ENCODE measurements at regions not wholly inside any gene's neighbourhood (a gene's known extent, or its start where the extent isn't known, plus 50 kb on each side); places are given as distances from the start of the nearest gene placed in this dataset.

- H3K36me3 ChIP-seq (ENCODE audit: insufficient read depth), result no peaks in the 10 kb centered on the region
- no peak overlapping the region for H3K27ac Mint-ChIP-seq
- H3K27me3 Mint-ChIP-seq (ENCODE audit: insufficient read depth, low read depth, poor library complexity), result peaks cover 3% of the 10 kb centered on the region
- no peaks in the 10 kb centered on the region for H3K79me2 ChIP-seq (replicated peaks; ENCODE audit: insufficient read depth)
- no peak for TF ChIP-seq NANOG (IDR thresholded peaks at IDR 0.05; ENCODE audit: borderline replicate concordance)
- no peak for TF ChIP-seq ETS1 (IDR thresholded peaks at IDR 0.05)
- TF ChIP-seq REST (IDR thresholded peaks at IDR 0.05; ENCODE audit: unreplicated experiment), result no peak
- TF ChIP-seq JUNB (IDR thresholded peaks at IDR 0.05; ENCODE audit: unreplicated experiment), result no peak
- no peak for TF ChIP-seq EZH2phosphoT487 (IDR thresholded peaks at IDR 0.05; ENCODE audit: unreplicated experiment)
- no peak for TF ChIP-seq STAT1 (IDR thresholded peaks at IDR 0.05; ENCODE audit: unreplicated experiment)
- no peak for TF ChIP-seq EZH2 (IDR thresholded peaks at IDR 0.05; ENCODE audit: low read depth, unreplicated experiment)
- TF ChIP-seq ZNF331 (CRISPR knock-in tag; IDR thresholded peaks at IDR 0.05; ENCODE audit: low read depth), result no peak
- TF ChIP-seq POLR2AphosphoS5 (IDR thresholded peaks at IDR 0.05; ENCODE audit: low read depth), result no peak
- no peak for TF ChIP-seq ZNF462 (CRISPR knock-in tag; IDR thresholded peaks at IDR 0.05)
- TF ChIP-seq CTCF (conservative IDR thresholded peaks at IDR 0.05; ENCODE audit: low read depth in 2 of 2), result no peak
- TF ChIP-seq CREB1 (CRISPR knock-in tag; IDR thresholded peaks at IDR 0.05; ENCODE audit: low read depth), result no peak
- TF ChIP-seq ZNF114 (CRISPR knock-in tag; IDR thresholded peaks at IDR 0.05), result no peak
- H3K4me3 Mint-ChIP-seq, result no peak overlapping the region
- H3K27me3 ChIP-seq (ENCODE audit: insufficient read depth), result no peaks in the 10 kb centered on the region
- DNase-seq (ENCODE audit: low spot score), result no peak
- H3K4me1 ChIP-seq (ENCODE audit: insufficient read depth), result no peaks in the 10 kb centered on the region
- no peak for ATAC-seq
- no peaks in the 10 kb centered on the region for H3F3A ChIP-seq (replicated peaks; ENCODE audit: low read depth)
- H3K4me2 ChIP-seq, result no peak overlapping the region
- no peak overlapping the region for H3K4me3 ChIP-seq
- no peaks in the 10 kb centered on the region for H3K9me2 ChIP-seq (ENCODE audit: insufficient read depth)
- no peaks in the 10 kb centered on the region; the same call in 2 of the 3 replicates for H3K36me3 Mint-ChIP-seq (ENCODE audit: low read depth)
- H2AFZ ChIP-seq, result no peak overlapping the region
- no peaks in the 10 kb centered on the region for H4K20me1 ChIP-seq (replicated peaks; ENCODE audit: insufficient read depth)
- no peak overlapping the region for H3K27ac ChIP-seq (ENCODE audit: low read depth)
- no peaks in the 10 kb centered on the region; the same call in 2 of the 3 replicates for H3K4me1 Mint-ChIP-seq
- H3K9me3 Mint-ChIP-seq, result no peaks in the 10 kb centered on the region; the same call in 2 of the 3 replicates
Observed at GRCh38 chr6:169315830-169316614, 62.4 kb upstream of the THBS2 start.

All from GM23338 (cell line).